GM21529 (cell line): ENCODE measurements at regions not wholly inside any gene's neighbourhood (a gene's known extent, or its start where the extent isn't known, plus 50 kb on each side); places are given as distances from the start of the nearest gene placed in this dataset.
"Not testable (repeated sequence)": the region's sequence is repeated elsewhere in the genome, so short reads cannot be mapped to it uniquely, and the experiment has no call there.

Source experiments
- ATAC-seq: cut with Tn5 transposase; IDR thresholded peaks from one replicate; pipeline ENCODE4 v1.9.1; 2021; ENCODE audit not compliant: unreplicated experiment

DNA sequence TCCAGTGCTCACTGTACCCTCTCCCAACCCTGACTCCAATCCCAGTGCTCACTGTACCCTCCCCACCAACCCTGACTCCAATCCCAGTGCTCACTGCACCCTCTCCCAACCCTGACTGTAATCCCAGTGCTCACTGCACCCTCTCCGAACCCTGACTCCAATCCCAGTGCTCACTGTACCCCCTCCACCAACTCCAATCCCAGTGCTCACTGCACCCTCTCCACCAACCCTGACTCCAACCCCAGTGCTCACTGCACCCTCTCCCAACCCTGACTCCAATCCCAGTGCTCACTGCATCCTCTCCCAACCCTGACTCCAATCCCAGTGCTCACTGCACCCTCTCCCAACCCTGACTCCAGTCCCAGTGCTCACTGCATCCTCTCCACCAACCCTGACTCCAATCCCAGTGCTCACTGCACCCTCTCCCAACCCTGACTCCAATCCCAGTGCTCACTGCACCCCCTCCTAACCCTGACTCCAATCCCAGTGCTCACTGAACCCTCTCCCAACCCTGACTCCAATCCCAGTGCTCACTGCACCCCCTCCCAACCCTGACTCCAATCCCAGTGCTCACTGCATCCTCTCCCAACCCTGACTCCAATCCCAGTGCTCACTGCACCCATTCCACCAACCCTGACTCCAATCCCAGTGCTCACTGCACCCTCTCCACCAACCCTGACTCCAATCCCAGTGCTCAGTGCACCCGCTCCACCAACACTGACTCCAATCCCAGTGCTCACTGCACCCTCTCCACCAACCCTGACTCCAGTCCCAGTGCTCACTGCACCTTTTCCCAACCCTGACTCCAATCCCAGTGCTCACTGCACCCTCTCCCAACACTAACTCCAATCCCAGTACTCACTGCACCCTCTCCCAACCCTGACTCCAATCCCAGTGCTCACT is 136.3 kb upstream of the ZNF618 start:
- ATAC-seq, result not testable (repeated sequence)

GRCh38 chr9:113740508-113741500 is 135.3 kb upstream of the ZNF618 start:
- not testable (repeated sequence) for ATAC-seq

GRCh38 chr9:113741886-113742854 is 133.9 kb upstream of the ZNF618 start:
- ATAC-seq, result no peak

DNA sequence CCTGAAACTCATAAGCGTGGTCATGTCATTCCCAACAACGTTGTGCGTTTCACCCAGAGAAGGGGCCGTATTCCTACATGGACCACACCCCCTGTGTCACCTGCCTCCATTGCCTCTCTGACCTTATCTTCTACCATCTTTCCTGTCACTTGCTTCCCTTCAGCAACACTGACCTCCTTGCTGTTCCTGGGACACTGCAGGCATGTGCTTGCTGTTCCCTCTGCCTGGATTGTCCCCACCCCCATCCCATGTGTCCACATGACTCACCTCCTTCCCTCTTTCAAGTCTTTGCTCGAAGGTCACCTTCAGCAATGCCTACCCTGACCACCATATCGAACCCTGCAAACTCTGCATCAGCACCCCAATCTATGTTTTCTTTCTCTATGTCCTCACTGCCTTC is 133.2 kb upstream of the ZNF618 start:
- no peak for ATAC-seq

- no peak for ATAC-seq
Measured at GRCh38 chr9:113746486-113746885, 129.6 kb upstream of the ZNF618 start.

GRCh38 chr9:113748135-113748534 is 128.0 kb upstream of the ZNF618 start:
- no peak for ATAC-seq

- ATAC-seq, result no peak
Measured at GRCh38 chr9:113753398-113754119, 122.5 kb upstream of the ZNF618 start.

- no peak for ATAC-seq
Measured at GRCh38 chr9:113754739-113755138, 121.4 kb upstream of the ZNF618 start.

DNA sequence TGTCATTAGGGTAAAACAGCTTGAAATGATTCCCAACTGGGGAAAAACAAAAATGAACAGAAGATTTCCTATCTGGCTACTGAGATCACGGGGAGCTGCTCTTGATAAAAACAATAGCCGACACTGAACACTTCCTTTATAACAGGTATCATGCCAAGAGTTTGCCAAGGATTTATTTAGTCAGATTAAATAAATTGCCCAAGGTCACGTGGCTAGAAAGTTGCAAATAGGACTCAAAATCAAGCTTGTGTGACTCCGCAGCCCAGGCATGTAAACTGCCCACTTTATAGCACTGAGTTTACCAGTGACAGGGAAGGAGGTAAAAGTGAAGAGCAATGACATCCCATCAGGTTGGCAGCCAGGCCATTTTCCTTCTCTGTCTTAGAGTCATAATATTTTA is 120.7 kb upstream of the ZNF618 start:
- ATAC-seq, result no peak

DNA sequence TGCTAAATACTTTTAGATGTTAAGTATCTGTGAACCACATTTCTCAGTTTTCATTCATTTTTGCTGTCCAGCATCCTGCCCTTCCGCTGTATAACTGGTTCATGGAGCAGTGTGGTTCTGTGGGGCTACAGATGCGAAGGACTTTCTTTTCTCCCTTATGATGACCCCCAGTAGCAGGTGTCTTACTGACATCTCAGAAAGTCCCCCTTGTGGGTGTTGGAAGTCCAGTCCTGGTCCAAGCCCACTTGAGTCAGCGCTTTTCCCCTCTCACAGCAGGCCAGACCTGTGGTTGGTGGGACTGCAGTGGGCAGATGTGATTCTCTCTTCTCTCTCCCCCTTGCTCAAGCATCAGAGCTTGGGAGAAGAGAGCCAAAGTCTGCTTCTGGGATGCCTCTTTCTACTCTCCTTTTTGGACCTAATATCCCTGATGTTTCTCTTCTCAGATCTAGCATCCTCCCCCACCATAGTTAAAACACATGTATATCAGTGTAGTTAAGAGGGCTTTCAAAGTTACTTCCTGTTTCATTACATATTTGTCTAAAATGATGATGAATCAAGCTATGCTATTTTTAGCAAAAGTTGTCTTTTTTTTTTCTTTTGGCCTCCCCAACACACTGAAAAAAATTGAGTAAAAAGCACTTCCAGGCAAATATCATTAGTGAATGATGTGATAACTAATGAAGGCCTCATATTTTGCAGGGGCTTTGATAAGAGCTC is 119.5 kb upstream of the ZNF618 start:
- ATAC-seq, result no peak

GRCh38 chr9:113763429-113763828 is 112.7 kb upstream of the ZNF618 start:
- no peak for ATAC-seq

GRCh38 chr9:113764572-113764971 is 111.5 kb upstream of the ZNF618 start:
- ATAC-seq, result no peak

- ATAC-seq, result no peak
Measured at GRCh38 chr9:113769412-113769811, 106.7 kb upstream of the ZNF618 start.

DNA sequence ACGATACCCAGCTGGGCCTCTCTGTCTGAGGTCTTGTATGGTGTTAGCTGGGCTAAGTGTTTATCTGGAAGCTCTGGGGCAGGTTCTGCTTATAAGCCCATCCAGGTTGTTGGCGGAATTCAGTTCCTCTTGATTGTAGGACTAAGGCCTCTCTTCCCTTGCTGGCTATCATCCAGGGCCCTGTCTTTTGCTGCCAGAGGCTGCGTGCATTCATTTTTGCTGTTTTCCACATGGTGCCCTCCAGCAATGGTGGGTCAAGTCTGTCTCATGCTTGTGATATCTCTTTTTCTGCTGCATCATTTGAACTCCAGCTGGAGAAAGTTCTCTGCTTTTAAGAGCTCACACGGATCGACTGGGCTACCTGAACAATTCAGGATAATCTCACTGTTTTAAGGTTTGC is 105.7 kb upstream of the ZNF618 start:
- ATAC-seq, result no peak

DNA sequence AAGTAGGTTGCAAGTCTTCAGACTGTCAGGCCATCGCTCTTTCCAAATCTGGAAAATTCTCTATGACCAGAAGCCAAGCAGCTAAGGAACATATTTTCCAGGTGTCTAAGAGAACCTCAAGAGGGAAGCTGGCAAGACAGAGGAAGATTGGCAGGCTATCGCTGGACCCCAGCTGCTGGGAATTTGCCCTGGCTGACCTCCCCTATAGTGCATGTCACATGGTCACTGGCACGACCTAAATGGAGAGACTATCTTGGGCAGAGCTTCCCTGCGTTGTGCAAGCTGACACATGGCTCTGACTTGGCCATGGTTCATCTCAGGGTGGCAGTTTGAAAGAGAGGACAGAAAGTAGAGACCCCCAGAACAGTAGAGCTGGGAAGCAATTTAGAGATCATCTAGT is 104.9 kb upstream of the ZNF618 start:
- ATAC-seq, result no peak

- ATAC-seq, result no peak
Measured at GRCh38 chr9:113772121-113772810, 103.8 kb upstream of the ZNF618 start.

DNA sequence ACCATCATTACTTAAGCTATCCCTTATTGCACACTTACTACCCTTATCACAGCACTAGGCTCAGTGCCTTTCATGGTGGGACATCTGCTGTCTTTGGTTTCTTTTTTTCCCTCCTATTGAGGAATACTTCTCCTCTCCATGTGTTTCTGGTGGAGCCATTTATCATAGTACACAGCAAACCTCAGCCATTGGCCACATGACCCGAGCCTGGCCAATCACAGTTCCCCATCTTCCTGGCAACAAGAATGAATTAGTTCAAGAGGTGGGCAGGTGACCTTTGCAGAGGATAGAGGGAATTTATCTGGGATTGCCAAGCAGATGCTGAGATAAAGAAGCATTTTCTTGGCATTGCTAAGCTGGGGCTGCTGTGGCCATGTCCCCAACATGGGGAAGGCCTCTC is 101.1 kb upstream of the ZNF618 start:
- ATAC-seq, result no peak

- no peak for ATAC-seq
Measured at GRCh38 chr9:113775749-113776148, 100.4 kb upstream of the ZNF618 start.

- no peak for ATAC-seq
Measured at GRCh38 chr9:113776194-113776593, 99.9 kb upstream of the ZNF618 start.
